ENCODE measurements at regions not wholly inside any gene's neighbourhood (a gene's known extent, or its start where the extent isn't known, plus 50 kb on each side); places are given as distances from the start of the nearest gene placed in this dataset.
"Not testable (repeated sequence)": the region's sequence is repeated elsewhere in the genome, so short reads cannot be mapped to it uniquely, and the experiment has no call there.

DNA sequence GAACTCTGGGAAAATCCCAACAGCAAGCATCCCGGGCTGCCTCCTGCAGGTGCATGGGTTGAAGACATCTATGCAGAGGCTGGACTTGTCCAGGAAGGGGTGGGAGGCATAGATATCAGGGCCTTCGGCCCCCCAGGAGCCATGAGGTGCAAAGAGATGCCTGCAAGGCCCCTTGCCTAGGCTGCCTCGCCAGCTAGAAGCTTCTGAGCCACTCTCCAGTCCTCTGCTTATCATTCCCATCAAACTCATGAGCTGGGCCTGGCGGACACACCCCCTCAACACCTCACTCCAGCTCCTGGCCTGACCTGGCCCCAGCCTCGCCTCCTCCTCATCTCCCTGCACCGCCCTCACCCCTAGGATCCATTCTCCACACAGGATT is 152.4 kb upstream of the PTPN1 start:
- no peak for DNase-seq (ENCODE audit: low spot score)
- no peak for TF ChIP-seq CTCF (IDR thresholded peaks at IDR 0.05; ENCODE audit: extremely low read depth, missing control alignments)

DNA sequence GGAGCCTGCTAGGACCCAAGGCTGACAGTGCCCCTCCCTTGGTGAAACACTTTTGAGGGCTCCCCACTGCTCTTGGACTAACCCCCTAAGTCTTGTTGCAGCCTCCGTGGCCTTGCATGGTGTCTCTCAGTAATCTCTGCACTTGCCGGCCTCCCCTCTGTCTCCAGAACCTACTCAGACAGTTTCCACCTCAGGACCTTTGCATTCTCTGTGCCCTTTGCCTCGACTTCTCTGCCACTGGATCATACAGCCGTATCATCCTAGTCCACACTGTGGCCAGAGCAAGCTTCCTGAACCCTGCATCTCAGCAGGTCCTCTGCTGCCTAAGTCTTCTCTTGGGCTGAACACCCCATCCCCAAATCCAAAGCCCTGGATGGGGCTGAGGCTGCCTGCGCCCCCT is 152.0 kb upstream of the PTPN1 start:
- no peak for TF ChIP-seq CTCF (IDR thresholded peaks at IDR 0.05; ENCODE audit: extremely low read depth, missing control alignments)
- no peak for DNase-seq (ENCODE audit: low spot score)

GRCh38 chr20:50358971-50359370 is 151.2 kb upstream of the PTPN1 start:
- no peak for TF ChIP-seq CTCF (IDR thresholded peaks at IDR 0.05; ENCODE audit: extremely low read depth, missing control alignments)
- DNase-seq (ENCODE audit: low spot score), result no peak

DNA sequence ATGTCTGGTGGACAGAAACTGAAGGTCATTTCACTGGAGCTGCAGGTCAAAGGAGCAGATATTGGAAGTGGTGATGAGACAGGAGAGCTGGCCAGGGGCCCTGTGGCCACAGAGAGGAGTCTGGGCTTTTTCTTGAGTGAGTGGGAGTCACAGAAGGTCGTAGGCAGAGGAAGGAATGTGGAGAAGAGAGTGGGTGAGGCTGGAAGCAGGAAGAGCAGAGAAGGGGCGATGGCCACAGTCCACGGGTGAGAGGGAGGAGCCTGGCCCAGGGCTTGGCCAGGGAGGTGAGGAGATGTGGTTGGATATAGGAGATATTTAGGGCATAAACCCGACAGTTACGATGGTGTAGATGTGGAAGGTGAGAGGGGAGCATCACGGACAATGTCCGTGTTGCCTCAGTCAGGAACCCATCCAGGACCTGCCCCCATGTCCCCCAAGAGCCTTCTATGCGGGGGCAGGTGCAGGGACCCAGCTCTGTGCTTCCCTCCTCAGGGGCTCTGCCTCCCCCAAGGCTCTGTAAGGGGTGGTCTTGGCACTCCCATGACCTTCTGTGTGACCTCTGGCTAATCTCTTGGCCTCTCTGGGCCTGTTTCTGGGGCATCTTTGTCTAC is 150.5 kb upstream of the PTPN1 start:
- TF ChIP-seq CTCF (IDR thresholded peaks at IDR 0.05; ENCODE audit: extremely low read depth, missing control alignments), result no peak
- no peak for DNase-seq (ENCODE audit: low spot score)

- TF ChIP-seq CTCF (IDR thresholded peaks at IDR 0.05; ENCODE audit: extremely low read depth, missing control alignments), result no peak
Observed at GRCh38 chr20:50360218-50360672, 149.9 kb upstream of the PTPN1 start.

DNA sequence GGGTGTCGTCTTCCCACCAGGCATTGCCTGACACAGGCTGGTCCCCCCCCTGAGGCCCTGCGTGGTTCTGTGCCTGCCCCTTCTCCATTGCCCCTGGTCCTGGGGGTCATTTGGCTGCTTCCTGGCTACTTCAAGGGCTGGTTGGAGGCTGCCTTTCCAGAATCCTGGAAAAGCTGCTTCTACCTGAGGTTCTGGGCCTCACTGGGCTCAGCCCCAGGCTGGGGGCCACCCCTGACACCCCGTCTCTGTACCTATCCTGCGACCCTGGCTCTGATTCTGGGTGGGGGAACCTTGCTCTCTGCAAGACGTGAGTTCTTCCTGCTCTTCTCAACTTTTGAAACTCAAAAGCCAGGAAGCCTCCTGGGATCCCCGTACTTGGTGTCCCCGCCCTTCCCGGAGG is 149.3 kb upstream of the PTPN1 start:
- no peak for DNase-seq (ENCODE audit: low spot score)
- TF ChIP-seq CTCF (IDR thresholded peaks at IDR 0.05; ENCODE audit: extremely low read depth, missing control alignments), result no peak

More at GRCh38 chr20:50360218-50360672, 149.9 kb upstream of the PTPN1 start:
- no peak for DNase-seq (ENCODE audit: low spot score)

GRCh38 chr20:50362177-50362576 is 148.0 kb upstream of the PTPN1 start:
- DNase-seq (ENCODE audit: low spot score), result not testable (repeated sequence)

DNA sequence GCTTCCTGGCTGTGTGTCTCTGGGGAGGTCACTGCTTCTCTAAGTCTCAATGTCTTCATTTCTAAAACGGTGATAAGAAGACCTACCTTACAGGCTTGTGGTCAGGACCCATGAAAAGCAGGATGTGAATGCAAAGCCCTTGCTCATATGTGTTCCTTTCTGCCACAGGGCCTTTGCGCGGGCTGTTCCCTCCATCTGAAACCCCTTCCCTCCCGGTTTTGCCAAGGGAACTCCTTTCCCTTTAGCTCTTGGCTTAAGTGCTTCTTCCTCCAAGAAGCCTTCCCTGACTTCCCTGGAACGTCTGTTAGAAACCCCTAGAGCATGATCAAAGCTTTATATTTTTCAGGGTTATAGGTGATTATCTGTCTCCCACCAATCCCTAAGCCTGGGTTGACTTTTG is 147.2 kb upstream of the PTPN1 start:
- no peak for TF ChIP-seq CTCF (IDR thresholded peaks at IDR 0.05; ENCODE audit: extremely low read depth, missing control alignments)
- DNase-seq (ENCODE audit: low spot score), result no peak
